IMR-90 (cell line): ENCODE measurements at regions not wholly inside any gene's neighbourhood (a gene's known extent, or its start where the extent isn't known, plus 50 kb on each side); places are given as distances from the start of the nearest gene placed in this dataset.

Source experiments
- ATAC-seq: fragments of 200-7000 bp; cut with Tn5 transposase; 2 replicates; pipeline ENCODE4 v1.9.1; 2020; ENCODE audit warnings: low read depth, mild to moderate bottlenecking, moderate library complexity
- BruUV-seq: library from RNA; stranded (reverse); fragments of 400-500 nt; replicated peaks from 2 replicates; lab custom pipeline; 2021; lab: Mats Ljungman, UMichigan
- CTCF ChIA-PET: fragments of 300-600 bp; formaldehyde crosslinking; extraction: SDS; loops from one replicate; lab custom pipeline; 2021; ENCODE audit warnings: antibody characterized with exemption; lab: Yijun Ruan, JAX
- POLR2A ChIA-PET: fragments of 300-600 bp; sonication (Branson Sonifier 250); formaldehyde crosslinking; loops from one replicate; lab custom pipeline; 2022; ENCODE audit warnings: antibody characterized with exemption; ENCODE audit not compliant: unreplicated experiment; lab: Charles Lee
- DNase-seq: peaks from one replicate; pipeline ENCODE4 v3.0.0; 2013
- H2AFZ ChIP-seq: replicated peaks from 2 replicates; pipeline ENCODE3; 2013; ENCODE audit warnings: low read length, mild to moderate bottlenecking; ENCODE audit not compliant: poor library complexity
- H2AK5ac ChIP-seq: 2 replicates; pipeline ENCODE4 v1.6.1; 2013; ENCODE audit warnings: low read depth, low read length, inconsistent platforms
- H2AK9ac ChIP-seq: replicated peaks from 2 replicates; pipeline ENCODE3; 2013; ENCODE audit warnings: mild to moderate bottlenecking, low read depth, low read length, moderate library complexity; ENCODE audit not compliant: poor library complexity
- H2BK120ac ChIP-seq: 2 replicates; pipeline ENCODE4 v1.6.1; 2013; ENCODE audit warnings: low read depth, low read length, inconsistent platforms
- H2BK15ac ChIP-seq: 3 replicates; pipeline ENCODE4 v1.6.1; 2013; ENCODE audit warnings: low read depth, low read length, inconsistent platforms
- H2BK20ac ChIP-seq: 2 replicates; pipeline ENCODE4 v1.6.1; 2013; ENCODE audit warnings: low read depth, mild to moderate bottlenecking, inconsistent platforms, low read length, moderate library complexity
- H2BK5ac ChIP-seq: 2 replicates; pipeline ENCODE4 v1.6.1; 2013; ENCODE audit warnings: mild to moderate bottlenecking, low read depth, low read length, inconsistent platforms; ENCODE audit not compliant: poor library complexity, severe bottlenecking
- H3K14ac ChIP-seq: replicated peaks from 2 replicates; pipeline ENCODE4 v1.6.1; 2013; ENCODE audit warnings: low read depth, low read length, inconsistent platforms
- H3K18ac ChIP-seq: 2 replicates; pipeline ENCODE4 v1.6.1; 2013; ENCODE audit warnings: low read depth, low read length, control low read depth
- H3K23ac ChIP-seq: 2 replicates; pipeline ENCODE4 v1.6.1; 2013; ENCODE audit warnings: low read depth, low read length, inconsistent platforms
- H3K27ac ChIP-seq: 2 replicates; pipeline ENCODE4 v1.5.1; 2013; ENCODE audit warnings: mild to moderate bottlenecking, control low read depth, low read length; ENCODE audit not compliant: insufficient read depth
- H3K27me3 ChIP-seq: 2 replicates; pipeline ENCODE4 v1.6.1; 2013; ENCODE audit warnings: low read length; ENCODE audit not compliant: control insufficient read depth, insufficient read depth
- H3K36me3 ChIP-seq: 2 replicates; pipeline ENCODE4 v1.6.1; 2013; ENCODE audit warnings: low read length, mixed read lengths; ENCODE audit not compliant: control insufficient read depth, insufficient read depth
- H3K4ac ChIP-seq: 2 replicates; pipeline ENCODE4 v1.6.1; 2013; ENCODE audit warnings: low read depth, low read length, inconsistent platforms
- H3K4me1 ChIP-seq: 2 replicates; pipeline ENCODE4 v1.6.1; 2013; ENCODE audit warnings: low read length, mixed read lengths; ENCODE audit not compliant: control insufficient read depth, insufficient read depth
- H3K4me2 ChIP-seq: 2 replicates; pipeline ENCODE4 v1.6.1; 2013; ENCODE audit warnings: low read depth, mild to moderate bottlenecking, control low read depth, low read length, moderate library complexity
- H3K4me3 ChIP-seq: 2 replicates; pipeline ENCODE4 v1.5.1; 2013; ENCODE audit warnings: low read depth, mild to moderate bottlenecking, control low read depth, low read length, moderate library complexity; ENCODE audit not compliant: insufficient read depth
- H3K56ac ChIP-seq: 2 replicates; pipeline ENCODE4 v1.6.1; 2013; ENCODE audit warnings: low read length, inconsistent platforms; ENCODE audit not compliant: insufficient read depth; ENCODE audit errors: extremely low read depth
- H3K79me1 ChIP-seq, 2 experiments: 2 replicates each; pipeline ENCODE4 v1.6.1; 2013; ENCODE audit warnings: low read length in 2 of 2, inconsistent platforms in 1 of 2, low read depth in 1 of 2
- H3K9ac ChIP-seq: 2 replicates; pipeline ENCODE4 v1.6.1; 2013; ENCODE audit warnings: low read depth, low read length, control low read depth
- H3K9me1 ChIP-seq: 2 replicates; pipeline ENCODE4 v1.6.1; 2013; ENCODE audit warnings: low read length, inconsistent platforms; ENCODE audit not compliant: insufficient read depth
- H3K9me3 ChIP-seq: 2 replicates; pipeline ENCODE4 v1.6.1; 2013; ENCODE audit warnings: low read length; ENCODE audit not compliant: control insufficient read depth, insufficient read depth
- H4K20me1 ChIP-seq: 2 replicates; pipeline ENCODE4 v1.6.1; 2013; ENCODE audit warnings: low read length, inconsistent platforms; ENCODE audit not compliant: insufficient read depth
- H4K5ac ChIP-seq: 2 replicates; pipeline ENCODE4 v1.6.1; 2013; ENCODE audit warnings: mild to moderate bottlenecking, low read depth, low read length, control low read depth
- H4K8ac ChIP-seq, 2 experiments: 2 replicates each; pipeline ENCODE4 v1.6.1; 2013; ENCODE audit warnings: low read depth in 2 of 2, low read length in 2 of 2, control low read depth in 1 of 2, inconsistent platforms in 1 of 2
- H4K91ac ChIP-seq: 2 replicates; pipeline ENCODE4 v1.6.1; 2013; ENCODE audit warnings: low read depth, low read length, inconsistent platforms; ENCODE audit not compliant: insufficient read depth
- CTCF ChIP-seq: conservative IDR thresholded peaks from 2 replicates; pipeline ENCODE4 v1.5.1; 2012; ENCODE audit warnings: mild to moderate bottlenecking, low read depth, low read length, improper control_type of control experiment
- FOS ChIP-seq: fragments of 150-350 bp; IDR thresholded peaks from 2 replicates; pipeline ENCODE4 v1.6.1; 2016; ENCODE audit warnings: low read depth, low read length
- MXI1 ChIP-seq: IDR thresholded peaks from 2 replicates; pipeline ENCODE4 v1.6.1; 2012; ENCODE audit warnings: low read depth, mild to moderate bottlenecking, low read length, moderate library complexity, borderline replicate concordance
- WGBS, 2 experiments: methylation state at CpG; one replicate each; pipeline versions ENCODE4 v1.1.5 to v1.1.7; 2013; ENCODE audit warnings: missing lambda C conversion rate in 2 of 2; ENCODE audit not compliant: insufficient read length in 1 of 2; ENCODE audit errors: extremely low coverage in 2 of 2; 5-methylcytosine and 5-hydroxymethylcytosine counted together
- dilution Hi-C: fragments of 300-500 bp; cut with HindIII; formaldehyde crosslinking; loops from one replicate; pipeline ENCODE4 v1.14.3; 2018; ENCODE audit warnings: low sequenced_read_pairs; ENCODE audit not compliant: unreplicated experiment
- in situ Hi-C: fragments of 300-500 bp; cut with MboI; formaldehyde crosslinking; loops from 3 replicates; pipeline ENCODE4 v1.14.3; 2019; ENCODE audit warnings: low sequenced_read_pairs, inconsistent platforms, mixed read lengths
- intact Hi-C: fragments of 100-400 bp; cut with micrococcal nuclease; formaldehyde crosslinking; loops from 2 replicates; pipeline ENCODE4 v1.10.0; 2022
- TF ChIP-seq, protein P1 (sequence below): fragments of 150-350 bp; IDR thresholded peaks from 2 replicates; pipeline ENCODE4 v1.6.1; 2016; ENCODE audit warnings: low read depth, mild to moderate bottlenecking, low read length, moderate library complexity, borderline replicate concordance

DNA sequence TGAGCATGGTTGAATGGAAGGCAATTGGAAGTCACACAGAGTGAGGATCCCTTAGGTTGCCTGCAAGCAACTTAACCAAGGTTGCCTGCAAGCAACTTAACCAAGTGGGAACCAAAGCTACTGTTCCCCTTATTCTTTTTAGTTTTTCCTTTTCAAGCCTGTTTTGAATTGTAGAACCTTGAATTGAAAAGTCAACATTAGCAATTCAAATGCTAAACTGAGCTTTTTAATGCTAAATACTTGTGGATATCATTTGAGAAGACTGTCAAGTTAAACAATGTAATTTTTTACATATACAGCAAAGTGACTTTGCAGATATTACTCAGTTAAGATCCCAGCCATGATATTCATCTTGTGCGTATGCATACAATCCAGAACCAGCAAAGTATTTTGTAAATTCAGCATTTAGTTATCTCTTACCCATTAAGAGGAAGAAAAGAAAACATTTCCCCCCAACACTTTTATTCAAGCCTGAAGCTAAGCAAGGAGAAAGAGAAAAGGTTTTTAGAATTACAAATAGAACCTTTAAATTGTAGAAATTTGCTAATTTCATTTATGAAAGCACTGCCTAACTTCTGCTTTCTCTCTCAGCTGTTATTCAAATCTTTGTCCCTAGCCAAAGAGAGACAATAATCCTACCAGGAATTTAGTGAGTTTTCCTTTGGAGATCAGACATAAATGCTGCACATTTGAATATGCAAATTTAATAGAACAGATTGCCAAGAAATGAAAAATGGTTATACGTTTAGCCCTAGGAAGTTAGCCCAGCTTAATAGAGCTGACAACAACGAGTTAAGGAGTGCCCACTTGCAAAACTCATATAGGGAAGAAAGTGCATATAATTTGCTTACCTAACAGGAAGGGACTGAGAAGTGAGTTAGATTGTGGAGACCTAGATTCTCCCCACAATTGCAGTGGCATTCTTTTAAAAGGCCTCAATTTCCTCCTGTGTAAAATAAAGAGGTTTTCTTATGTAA is 643.2 kb upstream of the PIK3C3 start:
- H4K8ac ChIP-seq: no peak overlapping the region
- no CpG with 5 or more reads among the region's 3 CpGs for WGBS, 2 experiments
- no TSS peak for BruUV-seq
- H2AFZ ChIP-seq: no peak overlapping the region
- H3K27me3 ChIP-seq: no peaks in the 10 kb centered on the region
- no peaks in the 10 kb centered on the region for H3K36me3 ChIP-seq
- no peak overlapping the region for H2BK5ac ChIP-seq
- H3K4ac ChIP-seq: no peak overlapping the region
- H3K4me3 ChIP-seq: no peak overlapping the region
- CTCF ChIA-PET: no interaction called here
- H3K9me1 ChIP-seq: no peaks in the 10 kb centered on the region
- H3K79me1 ChIP-seq: no peaks in the 10 kb centered on the region
- DNase-seq (no peak), ATAC-seq (no peak)
- TF ChIP-seq FOS (no peak), CTCF (no peak), MXI1 (no peak)
- TF ChIP-seq, protein P1, sequence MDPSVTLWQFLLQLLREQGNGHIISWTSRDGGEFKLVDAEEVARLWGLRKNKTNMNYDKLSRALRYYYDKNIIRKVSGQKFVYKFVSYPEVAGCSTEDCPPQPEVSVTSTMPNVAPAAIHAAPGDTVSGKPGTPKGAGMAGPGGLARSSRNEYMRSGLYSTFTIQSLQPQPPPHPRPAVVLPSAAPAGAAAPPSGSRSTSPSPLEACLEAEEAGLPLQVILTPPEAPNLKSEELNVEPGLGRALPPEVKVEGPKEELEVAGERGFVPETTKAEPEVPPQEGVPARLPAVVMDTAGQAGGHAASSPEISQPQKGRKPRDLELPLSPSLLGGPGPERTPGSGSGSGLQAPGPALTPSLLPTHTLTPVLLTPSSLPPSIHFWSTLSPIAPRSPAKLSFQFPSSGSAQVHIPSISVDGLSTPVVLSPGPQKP: no peak
- H3K14ac ChIP-seq: no peak overlapping the region
- POLR2A ChIA-PET: no interaction called here
- H3K9me3 ChIP-seq: peaks cover 2% of the 10 kb centered on the region; the same call in 1 of the 2 replicates
- no peak overlapping the region for H4K91ac ChIP-seq
- H3K18ac ChIP-seq: no peak overlapping the region
- no peak overlapping the region for H3K27ac ChIP-seq
- H3K23ac ChIP-seq: no peak overlapping the region
- H3K4me2 ChIP-seq: no peak overlapping the region
- H3K4me1 ChIP-seq: no peaks in the 10 kb centered on the region
- no peaks in the 10 kb centered on the region for H4K20me1 ChIP-seq
- no peak overlapping the region for H3K9ac ChIP-seq
- in situ Hi-C loops (no loop called here), dilution Hi-C loops (no loop called here), intact Hi-C loops (no loop called here)
- H2BK15ac ChIP-seq: no peak overlapping the region
- no peak overlapping the region for H2BK120ac ChIP-seq
- H3K56ac ChIP-seq: no peak overlapping the region
- no peak overlapping the region for H4K5ac ChIP-seq
- no peak overlapping the region for H2AK5ac ChIP-seq
- no peak overlapping the region for H2BK20ac ChIP-seq
- no peak overlapping the region for H2AK9ac ChIP-seq
